ENCODE measurements at regions not wholly inside any gene's neighbourhood (a gene's known extent, or its start where the extent isn't known, plus 50 kb on each side); places are given as distances from the start of the nearest gene placed in this dataset.

- Histone ChIP-seq H3K27ac (replicated peaks) (no peak overlapping the region), H3K27me3 (ENCODE audit: insufficient read depth, poor library complexity, severe bottlenecking) (no peaks in the 10 kb centered on the region), H3K4me3 (replicated peaks; ENCODE audit: insufficient read depth, low read length) (no peak overlapping the region)
- DNase-seq (ENCODE audit: low read depth in 1 of 2, low spot score in 1 of 2), result no peak
- TF ChIP-seq REST (IDR thresholded peaks at IDR 0.05; ENCODE audit: insufficient replicate concordance, low read depth) (no peak), POLR2AphosphoS5 (IDR thresholded peaks at IDR 0.05; ENCODE audit: low read depth) (no peak), GABPA (IDR thresholded peaks at IDR 0.05; ENCODE audit: low read depth) (no peak), CTCF (IDR thresholded peaks at IDR 0.05; ENCODE audit: insufficient read depth, low read length) (no peak)
Observed at GRCh38 chr2:66673286-66673685, 238.4 kb downstream of the MEIS1 start.

GRCh38 chr2:66674087-66674486, 239.2 kb downstream of the MEIS1 start:
- no peak for TF ChIP-seq GABPA (IDR thresholded peaks at IDR 0.05; ENCODE audit: low read depth)
- TF ChIP-seq POLR2AphosphoS5 (IDR thresholded peaks at IDR 0.05; ENCODE audit: low read depth), result no peak
- no peak for TF ChIP-seq SPI1 (IDR thresholded peaks at IDR 0.05; ENCODE audit: borderline replicate concordance, low read depth)
- TF ChIP-seq CTCF (IDR thresholded peaks at IDR 0.05; ENCODE audit: insufficient read depth, low read length), result no peak
- TF ChIP-seq REST (IDR thresholded peaks at IDR 0.05; ENCODE audit: insufficient replicate concordance, low read depth), result no peak
- no peak for DNase-seq (ENCODE audit: low read depth in 1 of 2, low spot score in 1 of 2)
- H3K27ac ChIP-seq (replicated peaks), result no peak overlapping the region
- H3K4me3 ChIP-seq (replicated peaks; ENCODE audit: insufficient read depth, low read length), result no peak overlapping the region
- H3K27me3 ChIP-seq (ENCODE audit: insufficient read depth, poor library complexity, severe bottlenecking), result no peaks in the 10 kb centered on the region

GRCh38 chr2:66675591-66675990, 240.7 kb downstream of the MEIS1 start:
- no peak for DNase-seq (ENCODE audit: low read depth in 1 of 2, low spot score in 1 of 2)
- Histone ChIP-seq H3K27ac (replicated peaks) (no peak overlapping the region), H3K27me3 (ENCODE audit: insufficient read depth, poor library complexity, severe bottlenecking) (no peaks in the 10 kb centered on the region), H3K4me3 (replicated peaks; ENCODE audit: insufficient read depth, low read length) (no peak overlapping the region)
- no peak for TF ChIP-seq GABPA (IDR thresholded peaks at IDR 0.05; ENCODE audit: low read depth)
- TF ChIP-seq SPI1 (IDR thresholded peaks at IDR 0.05; ENCODE audit: borderline replicate concordance, low read depth), result no peak
- TF ChIP-seq REST (IDR thresholded peaks at IDR 0.05; ENCODE audit: insufficient replicate concordance, low read depth), result no peak
- no peak for TF ChIP-seq CTCF (IDR thresholded peaks at IDR 0.05; ENCODE audit: insufficient read depth, low read length)
- TF ChIP-seq POLR2AphosphoS5 (IDR thresholded peaks at IDR 0.05; ENCODE audit: low read depth), result no peak
